ENCODE measurements at regions not wholly inside any gene's neighbourhood (a gene's known extent, or its start where the extent isn't known, plus 50 kb on each side); places are given as distances from the start of the nearest gene placed in this dataset.

DNA sequence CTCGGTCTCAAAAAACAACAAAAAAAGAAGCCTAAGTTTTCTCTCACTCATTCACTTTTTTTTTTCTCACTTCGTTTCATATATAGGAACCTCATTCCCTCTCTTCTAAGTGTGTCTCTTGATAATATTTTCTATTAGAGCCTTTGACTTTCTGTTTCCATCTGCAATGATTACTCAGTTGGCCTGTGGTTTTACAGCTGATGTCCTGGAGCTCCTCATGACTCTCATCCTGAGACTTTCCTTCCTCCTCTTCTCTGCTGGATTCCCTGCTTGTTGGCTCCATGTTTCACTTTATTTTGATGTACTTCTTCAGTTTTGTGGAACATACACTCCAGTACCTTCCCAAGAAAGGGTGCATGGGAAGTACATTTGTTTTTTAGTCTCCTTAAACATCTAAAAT lies 154.2 kb upstream of the GATA6 start:
- in situ Hi-C loops (cut with MboI; ENCODE audit: low sequenced_read_pairs): no loop called here
- no peak overlapping the region for H3K14ac ChIP-seq (replicated peaks; ENCODE audit: low read depth, low read length)
- no peak for TF ChIP-seq MAFK (IDR thresholded peaks at IDR 0.05; ENCODE audit: low read depth, low read length)
- TF ChIP-seq, protein P1, sequence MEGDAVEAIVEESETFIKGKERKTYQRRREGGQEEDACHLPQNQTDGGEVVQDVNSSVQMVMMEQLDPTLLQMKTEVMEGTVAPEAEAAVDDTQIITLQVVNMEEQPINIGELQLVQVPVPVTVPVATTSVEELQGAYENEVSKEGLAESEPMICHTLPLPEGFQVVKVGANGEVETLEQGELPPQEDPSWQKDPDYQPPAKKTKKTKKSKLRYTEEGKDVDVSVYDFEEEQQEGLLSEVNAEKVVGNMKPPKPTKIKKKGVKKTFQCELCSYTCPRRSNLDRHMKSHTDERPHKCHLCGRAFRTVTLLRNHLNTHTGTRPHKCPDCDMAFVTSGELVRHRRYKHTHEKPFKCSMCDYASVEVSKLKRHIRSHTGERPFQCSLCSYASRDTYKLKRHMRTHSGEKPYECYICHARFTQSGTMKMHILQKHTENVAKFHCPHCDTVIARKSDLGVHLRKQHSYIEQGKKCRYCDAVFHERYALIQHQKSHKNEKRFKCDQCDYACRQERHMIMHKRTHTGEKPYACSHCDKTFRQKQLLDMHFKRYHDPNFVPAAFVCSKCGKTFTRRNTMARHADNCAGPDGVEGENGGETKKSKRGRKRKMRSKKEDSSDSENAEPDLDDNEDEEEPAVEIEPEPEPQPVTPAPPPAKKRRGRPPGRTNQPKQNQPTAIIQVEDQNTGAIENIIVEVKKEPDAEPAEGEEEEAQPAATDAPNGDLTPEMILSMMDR (conservative IDR thresholded peaks at IDR 0.05; ENCODE audit: low read depth, low read length): no peak
- H4K8ac ChIP-seq (ENCODE audit: low read depth in 2 of 2, low read length in 2 of 2): no peak overlapping the region
- WGBS, 2 experiments (ENCODE audit: extremely low coverage in 2 of 2, insufficient read length in 1 of 2): no CpG with 5 or more reads among the region's 2 CpGs
- no peak overlapping the region for H2BK5ac ChIP-seq (ENCODE audit: low read depth, low read length, poor library complexity, severe bottlenecking)
- H2BK120ac ChIP-seq (ENCODE audit: low read depth, low read length): no peak overlapping the region
- no peak overlapping the region; the same call in 1 of the 2 replicates for H3K4me2 ChIP-seq (ENCODE audit: low read depth, low read length)
- no peaks in the 10 kb centered on the region for H3K4me1 ChIP-seq (ENCODE audit: control insufficient read depth, insufficient read depth, low read length)
- H3K9me3 ChIP-seq (ENCODE audit: control insufficient read depth, insufficient read depth, low read length): no peaks in the 10 kb centered on the region
- no peak overlapping the region for H4K5ac ChIP-seq (ENCODE audit: low read depth, low read length)
- BruUV-seq (replicated peaks): no TSS peak
- H3K79me1 ChIP-seq (ENCODE audit: low read depth in 1 of 2, low read length in 2 of 2): no peaks in the 10 kb centered on the region
- ChIA-PET CTCF (no interaction called here), POLR2A (ENCODE audit: unreplicated experiment) (no interaction called here)
- no peaks in the 10 kb centered on the region for H3K36me3 ChIP-seq (ENCODE audit: control insufficient read depth, insufficient read depth, low read length)
- dilution Hi-C loops (cut with HindIII; ENCODE audit: low sequenced_read_pairs, unreplicated experiment): no loop called here
- H3K18ac ChIP-seq (ENCODE audit: low read depth, low read length): no peak overlapping the region
- intact Hi-C loops (cut with micrococcal nuclease): no loop called here
- no peak overlapping the region for H3K56ac ChIP-seq (ENCODE audit: extremely low read depth, insufficient read depth, low read length)
- H3K23ac ChIP-seq (ENCODE audit: low read depth, low read length): no peak overlapping the region
- no peak overlapping the region for H2AK9ac ChIP-seq (replicated peaks; ENCODE audit: low read depth, low read length, poor library complexity)
- peak; percentile 15 for DNase-seq
- no peak for ATAC-seq (ENCODE audit: low read depth)
- H2BK20ac ChIP-seq (ENCODE audit: low read depth, low read length): no peak overlapping the region
- H2AFZ ChIP-seq (replicated peaks; ENCODE audit: low read length, poor library complexity): no peak overlapping the region
- H3K9ac ChIP-seq (ENCODE audit: low read depth, low read length): no peak overlapping the region
- no peak overlapping the region for H2BK15ac ChIP-seq (ENCODE audit: low read depth, low read length)
- no peaks in the 10 kb centered on the region for H3K9me1 ChIP-seq (ENCODE audit: insufficient read depth, low read length)
- no peak overlapping the region for H3K4ac ChIP-seq (ENCODE audit: low read depth, low read length)
- peaks cover 4% of the 10 kb centered on the region for H3K27me3 ChIP-seq (ENCODE audit: control insufficient read depth, insufficient read depth, low read length)
- H2AK5ac ChIP-seq (ENCODE audit: low read depth, low read length): no peak overlapping the region
- no peaks in the 10 kb centered on the region for H4K20me1 ChIP-seq (ENCODE audit: insufficient read depth, low read length)
- no peak overlapping the region for H3K27ac ChIP-seq (ENCODE audit: insufficient read depth, low read length)
- H4K91ac ChIP-seq (ENCODE audit: insufficient read depth, low read depth, low read length): no peak overlapping the region
- no peak overlapping the region for H3K4me3 ChIP-seq (ENCODE audit: insufficient read depth, low read depth, low read length)

All from IMR-90 (cell line).